Parathyroid adenoma (tissue), 2 donors: ENCODE measurements at regions not wholly inside any gene's neighbourhood (a gene's known extent, or its start where the extent isn't known, plus 50 kb on each side); places are given as distances from the start of the nearest gene placed in this dataset.
"Not testable (repeated sequence)": the region's sequence is repeated elsewhere in the genome, so short reads cannot be mapped to it uniquely, and the experiment has no call there.

ENCODE experiments used
- H2AFZ ChIP-seq: fragments of 300-600 bp; sonication (generic); one replicate; pipeline ENCODE4 v1.7.0; 2017; ENCODE audit warnings: antibody characterized with exemption, mild to moderate bottlenecking
- H3K27ac ChIP-seq: fragments of 300-600 bp; sonication (generic); one replicate; pipeline ENCODE4 v1.7.0; 2017
- H3K27me3 ChIP-seq: fragments of 300-600 bp; sonication (generic); one replicate; pipeline ENCODE4 v1.7.0; 2017; ENCODE audit warnings: low read length; ENCODE audit not compliant: control insufficient read depth, insufficient read depth
- H3K36me3 ChIP-seq: fragments of 300-600 bp; sonication (generic); one replicate; pipeline ENCODE4 v1.7.0; 2017; ENCODE audit warnings: low read length; ENCODE audit not compliant: control insufficient read depth, insufficient read depth
- H3K4me1 ChIP-seq: fragments of 300-600 bp; sonication (generic); one replicate; pipeline ENCODE4 v1.7.0; 2017; ENCODE audit warnings: control low read depth
- H3K4me2 ChIP-seq: fragments of 300-600 bp; sonication (generic); one replicate; pipeline ENCODE4 v1.7.0; 2017; ENCODE audit warnings: low read length
- H3K4me3 ChIP-seq: fragments of 300-600 bp; sonication (generic); one replicate; pipeline ENCODE4 v1.7.0; 2017; ENCODE audit warnings: low read depth, low read length
- H3K79me2 ChIP-seq: fragments of 300-600 bp; sonication (generic); one replicate; pipeline ENCODE4 v1.7.0; 2017; ENCODE audit warnings: control low read depth
- H3K9ac ChIP-seq: fragments of 300-600 bp; sonication (generic); one replicate; pipeline ENCODE4 v1.7.0; 2017; ENCODE audit warnings: mild to moderate bottlenecking
- H3K9me3 ChIP-seq: fragments of 300-600 bp; sonication (generic); one replicate; pipeline ENCODE4 v1.7.0; 2017; ENCODE audit warnings: low read length; ENCODE audit not compliant: control insufficient read depth
- TF ChIP-seq, protein P1 (sequence below): fragments of 300-600 bp; sonication (generic); IDR thresholded peaks from one replicate; pipeline ENCODE4 v1.7.0; 2017; ENCODE audit warnings: antibody characterized with exemption, mild to moderate bottlenecking
- donor health status: primary hyperparathyroidism.

DNA sequence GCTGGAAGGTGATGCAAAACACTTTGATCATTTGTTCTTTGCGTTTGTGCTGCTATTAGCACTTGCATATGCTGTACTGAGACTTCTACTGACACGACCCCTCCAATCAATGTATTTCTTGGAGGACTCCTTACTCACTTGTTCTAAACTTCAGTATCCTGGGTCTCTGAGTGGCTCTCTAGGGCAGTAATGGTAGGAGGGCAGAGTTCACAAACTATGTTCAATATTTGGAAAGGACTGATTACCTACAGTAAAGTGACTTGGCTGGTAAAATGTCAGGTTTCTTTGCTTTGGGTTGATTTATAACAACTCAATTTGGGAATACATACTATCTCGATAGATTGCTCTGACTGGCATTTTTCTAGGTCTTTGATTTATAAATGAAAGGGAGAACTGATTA lies 93.7 kb downstream of the TRIM43 start:
- Histone ChIP-seq H3K9me3 (no peaks in the 10 kb centered on the region), H3K27ac (no peak overlapping the region), H3K36me3 (no peaks in the 10 kb centered on the region), H2AFZ (no peak overlapping the region), H3K4me1 (peaks cover 5% of the 10 kb centered on the region), H3K9ac (no peak overlapping the region), H3K4me2 (no peak overlapping the region), H3K27me3 (no peaks in the 10 kb centered on the region), H3K79me2 (no peaks in the 10 kb centered on the region), H3K4me3 (no peak overlapping the region)
- TF ChIP-seq, protein P1, sequence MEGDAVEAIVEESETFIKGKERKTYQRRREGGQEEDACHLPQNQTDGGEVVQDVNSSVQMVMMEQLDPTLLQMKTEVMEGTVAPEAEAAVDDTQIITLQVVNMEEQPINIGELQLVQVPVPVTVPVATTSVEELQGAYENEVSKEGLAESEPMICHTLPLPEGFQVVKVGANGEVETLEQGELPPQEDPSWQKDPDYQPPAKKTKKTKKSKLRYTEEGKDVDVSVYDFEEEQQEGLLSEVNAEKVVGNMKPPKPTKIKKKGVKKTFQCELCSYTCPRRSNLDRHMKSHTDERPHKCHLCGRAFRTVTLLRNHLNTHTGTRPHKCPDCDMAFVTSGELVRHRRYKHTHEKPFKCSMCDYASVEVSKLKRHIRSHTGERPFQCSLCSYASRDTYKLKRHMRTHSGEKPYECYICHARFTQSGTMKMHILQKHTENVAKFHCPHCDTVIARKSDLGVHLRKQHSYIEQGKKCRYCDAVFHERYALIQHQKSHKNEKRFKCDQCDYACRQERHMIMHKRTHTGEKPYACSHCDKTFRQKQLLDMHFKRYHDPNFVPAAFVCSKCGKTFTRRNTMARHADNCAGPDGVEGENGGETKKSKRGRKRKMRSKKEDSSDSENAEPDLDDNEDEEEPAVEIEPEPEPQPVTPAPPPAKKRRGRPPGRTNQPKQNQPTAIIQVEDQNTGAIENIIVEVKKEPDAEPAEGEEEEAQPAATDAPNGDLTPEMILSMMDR = no peak

DNA sequence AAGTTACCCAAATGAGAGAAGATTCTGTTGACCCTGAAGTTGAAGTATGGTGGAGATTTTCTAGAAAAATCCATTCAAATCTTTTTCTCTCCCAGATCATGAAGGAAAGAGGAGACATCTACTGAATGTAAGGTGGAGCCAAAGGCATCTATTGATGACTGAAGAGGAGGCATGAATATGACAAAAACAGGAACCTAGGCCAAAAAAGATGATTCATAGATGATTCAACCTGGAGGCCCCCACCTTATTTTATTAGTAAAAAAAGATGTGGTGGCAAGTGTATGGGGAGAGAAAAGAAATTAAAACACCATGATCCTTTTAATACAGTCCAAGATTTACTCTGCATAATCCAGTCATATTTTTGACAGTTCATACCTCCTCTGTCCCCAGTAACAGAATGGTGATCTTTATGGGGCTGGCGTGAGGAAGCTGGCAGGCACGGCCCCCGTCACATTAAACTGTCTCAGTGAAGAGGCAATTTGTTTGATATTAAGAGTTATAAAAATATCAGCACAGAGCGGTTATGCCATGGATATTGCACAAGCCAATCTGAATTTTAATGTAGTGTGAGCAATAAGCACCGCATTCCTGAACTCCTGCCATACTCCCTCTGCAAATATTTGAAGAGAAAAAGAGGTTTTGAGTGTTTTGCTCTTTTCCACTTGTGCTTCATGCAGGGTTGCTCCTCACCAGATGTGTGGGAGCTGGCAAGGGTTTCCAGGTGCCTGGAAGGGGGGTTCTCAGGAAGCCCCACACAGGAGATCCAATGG lies 94.4 kb downstream of the TRIM43 start:
- not testable (repeated sequence) for H3K4me1 ChIP-seq, H3K27ac ChIP-seq, H3K9ac ChIP-seq, H3K36me3 ChIP-seq, H3K4me3 ChIP-seq, H2AFZ ChIP-seq, H3K79me2 ChIP-seq, H3K27me3 ChIP-seq, H3K9me3 ChIP-seq, H3K4me2 ChIP-seq

DNA sequence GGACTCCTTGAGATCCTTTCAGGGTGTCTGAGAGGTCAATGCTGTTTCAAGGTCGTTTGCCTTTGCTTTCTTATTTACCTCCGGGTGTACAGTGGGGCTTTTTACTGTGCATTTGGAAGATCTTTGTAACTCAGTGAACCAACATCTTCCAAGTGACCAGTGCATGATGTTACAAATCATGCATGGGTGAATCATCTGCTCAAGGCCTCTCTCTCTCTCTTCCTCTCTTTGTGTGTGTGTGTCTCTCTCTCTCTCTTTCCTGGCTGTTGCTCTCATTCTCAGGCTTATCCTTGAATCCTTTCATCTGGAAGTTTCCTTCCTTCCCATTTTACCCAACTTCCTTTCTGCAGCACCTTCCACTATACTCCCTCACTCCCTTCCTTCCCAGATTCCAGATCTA lies 96.1 kb downstream of the TRIM43 start:
- not testable (repeated sequence) for H3K9ac ChIP-seq, H3K4me2 ChIP-seq, H3K4me3 ChIP-seq, H3K27ac ChIP-seq, H3K4me1 ChIP-seq, H2AFZ ChIP-seq, H3K27me3 ChIP-seq, H3K79me2 ChIP-seq, H3K36me3 ChIP-seq, H3K9me3 ChIP-seq

DNA sequence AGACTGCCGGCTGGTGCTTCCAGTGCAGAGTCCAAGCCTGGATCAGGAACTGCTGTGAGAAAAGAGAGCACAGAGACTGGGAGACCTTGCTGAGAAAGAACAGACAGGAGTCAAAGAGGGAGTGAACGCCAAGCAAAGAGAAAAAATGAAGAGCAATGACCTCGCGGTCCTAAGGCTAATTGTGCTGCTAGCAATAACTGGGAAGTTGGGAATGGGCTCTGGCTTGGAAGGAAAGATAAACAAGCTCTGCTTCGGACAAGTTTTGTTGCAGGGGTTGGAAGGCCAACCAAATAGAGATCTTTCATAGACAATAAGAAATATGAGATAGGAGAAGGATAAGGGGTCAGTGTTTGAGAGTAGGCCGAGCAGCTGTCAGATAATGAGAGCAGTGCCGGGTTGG lies 99.4 kb downstream of the TRIM43 start:
- H3K4me2 ChIP-seq, H2AFZ ChIP-seq, H3K9ac ChIP-seq, H3K79me2 ChIP-seq, H3K27ac ChIP-seq, H3K9me3 ChIP-seq, H3K27me3 ChIP-seq, H3K4me1 ChIP-seq, H3K36me3 ChIP-seq, H3K4me3 ChIP-seq: not testable (repeated sequence)

DNA sequence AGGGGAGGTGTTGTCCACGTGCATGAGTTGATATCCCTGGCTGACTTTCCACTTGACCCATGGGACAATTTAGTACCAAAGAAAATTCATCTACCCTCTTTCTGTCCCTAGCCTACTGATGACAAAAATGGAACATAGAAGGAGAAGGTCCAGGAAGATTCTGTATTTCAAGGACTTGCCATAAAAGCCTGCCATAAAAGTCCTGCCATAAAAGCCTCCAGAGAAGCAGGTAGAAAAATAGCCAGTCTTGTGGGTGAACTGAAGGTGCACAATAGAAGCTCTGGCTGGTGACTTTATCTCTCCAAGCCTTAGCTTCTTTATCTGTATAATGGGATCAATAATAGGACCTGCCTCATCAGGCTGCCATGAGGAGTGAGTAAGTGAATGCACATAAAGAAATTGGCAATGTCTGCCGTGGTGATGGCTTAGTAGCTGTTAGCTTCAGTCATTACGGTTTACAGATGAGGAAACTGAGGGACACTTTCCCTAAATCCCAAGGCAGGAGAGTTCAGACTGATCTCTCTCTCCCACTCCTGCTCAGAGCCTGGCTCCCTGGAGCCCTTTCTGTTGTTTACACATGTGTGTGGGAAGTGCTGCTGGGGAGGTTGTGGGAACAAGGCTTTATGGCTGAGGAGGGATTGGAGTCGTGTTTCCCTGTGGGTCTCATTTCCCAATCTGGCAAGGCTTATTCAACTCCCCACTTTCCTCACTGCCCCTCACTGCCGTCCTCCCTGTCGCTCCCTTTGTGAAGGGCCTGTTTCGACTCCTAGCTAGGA lies 101.5 kb downstream of the TRIM43 start:
- H2AFZ ChIP-seq, H3K79me2 ChIP-seq, H3K4me2 ChIP-seq, H3K4me3 ChIP-seq, H3K36me3 ChIP-seq, H3K9me3 ChIP-seq, H3K27ac ChIP-seq, H3K9ac ChIP-seq, H3K4me1 ChIP-seq, H3K27me3 ChIP-seq: not testable (repeated sequence)

DNA sequence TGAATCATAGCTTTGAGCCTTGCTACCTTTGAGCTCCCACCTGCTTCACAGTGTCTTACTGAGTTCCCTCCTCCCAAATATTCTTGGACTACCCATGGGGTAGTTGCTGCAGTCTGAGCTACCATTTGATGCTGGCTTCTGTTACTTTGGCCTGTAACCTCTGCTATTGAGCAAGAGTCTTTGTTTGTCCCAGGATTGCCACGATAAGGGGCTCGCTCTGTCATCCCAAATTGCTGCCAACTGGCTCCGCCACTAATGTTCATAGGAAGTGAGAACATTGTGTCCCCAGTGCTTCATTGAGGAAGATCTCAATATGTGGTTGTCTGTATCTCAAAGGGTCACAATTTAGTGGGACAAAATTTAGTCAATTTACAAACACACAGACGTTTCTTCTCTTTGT lies 103.8 kb downstream of the TRIM43 start:
- no peak overlapping the region for H3K4me3 ChIP-seq
- no peak overlapping the region for H2AFZ ChIP-seq
- no peaks in the 10 kb centered on the region for H3K9me3 ChIP-seq
- no peak overlapping the region for H3K27ac ChIP-seq
- H3K36me3 ChIP-seq = no peaks in the 10 kb centered on the region
- H3K9ac ChIP-seq = no peak overlapping the region
- H3K27me3 ChIP-seq = no peaks in the 10 kb centered on the region
- no peaks in the 10 kb centered on the region for H3K4me1 ChIP-seq
- H3K79me2 ChIP-seq = no peaks in the 10 kb centered on the region
- H3K4me2 ChIP-seq = no peak overlapping the region
- TF ChIP-seq, protein P1 = no peak
